KG1 (cell line): ENCODE measurements at regions not wholly inside any gene's neighbourhood (a gene's known extent, or its start where the extent isn't known, plus 50 kb on each side); places are given as distances from the start of the nearest gene placed in this dataset.

Experiments used
- DNase-seq: peaks from one replicate; lab custom pipeline; 2025; lab: John Stamatoyannopoulos, UW

DNA sequence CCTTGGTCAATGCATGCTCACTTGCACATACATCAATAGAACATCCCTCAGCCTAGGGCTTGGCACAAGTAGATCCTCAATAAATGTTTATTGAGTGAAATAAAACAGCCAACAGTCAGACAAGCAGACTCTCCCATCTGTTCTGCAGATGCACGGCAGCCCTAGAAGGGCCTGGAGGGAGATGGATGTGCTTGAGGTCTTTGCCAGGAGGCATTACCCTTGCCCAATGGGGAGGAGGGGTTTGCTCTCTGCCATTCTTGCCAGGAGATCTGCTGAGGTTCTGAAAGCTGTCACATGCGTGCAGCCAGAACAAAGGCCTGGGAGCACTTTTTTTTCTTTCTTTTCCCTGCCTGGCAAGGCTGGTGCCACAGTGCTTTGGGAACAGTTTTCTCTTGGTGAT, 349.3 kb upstream of the THRB start:
- DNase-seq = no peak

DNA sequence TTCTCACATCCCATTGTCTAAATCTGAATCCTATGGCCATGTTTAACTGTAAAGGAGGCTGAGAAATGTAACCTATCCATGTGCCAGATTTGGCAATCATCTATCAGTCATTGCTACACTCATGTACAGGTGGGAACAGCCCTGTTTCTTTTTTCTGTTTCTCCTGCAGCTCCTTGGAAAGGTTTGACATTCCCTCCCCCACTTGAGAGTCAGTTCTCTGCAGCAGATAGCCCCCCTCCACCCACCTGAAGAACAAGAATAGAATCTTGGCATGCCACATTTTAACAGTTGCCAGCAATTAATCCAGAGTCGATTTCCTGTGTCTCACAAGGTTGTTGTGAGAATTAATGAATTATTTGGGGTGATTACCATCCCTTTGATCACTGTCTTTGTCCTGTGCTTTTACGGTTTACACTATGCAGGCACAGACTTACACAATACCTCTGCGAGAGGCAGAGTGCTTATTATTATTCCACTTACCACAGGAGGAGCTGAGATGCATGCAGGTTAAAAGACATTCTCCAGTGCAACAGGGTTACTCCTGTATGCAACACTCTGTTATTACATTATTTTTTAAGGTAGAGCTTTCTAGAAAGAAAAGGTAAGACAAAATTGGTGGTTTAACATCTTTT, 351.0 kb upstream of the THRB start:
- no peak for DNase-seq

DNA sequence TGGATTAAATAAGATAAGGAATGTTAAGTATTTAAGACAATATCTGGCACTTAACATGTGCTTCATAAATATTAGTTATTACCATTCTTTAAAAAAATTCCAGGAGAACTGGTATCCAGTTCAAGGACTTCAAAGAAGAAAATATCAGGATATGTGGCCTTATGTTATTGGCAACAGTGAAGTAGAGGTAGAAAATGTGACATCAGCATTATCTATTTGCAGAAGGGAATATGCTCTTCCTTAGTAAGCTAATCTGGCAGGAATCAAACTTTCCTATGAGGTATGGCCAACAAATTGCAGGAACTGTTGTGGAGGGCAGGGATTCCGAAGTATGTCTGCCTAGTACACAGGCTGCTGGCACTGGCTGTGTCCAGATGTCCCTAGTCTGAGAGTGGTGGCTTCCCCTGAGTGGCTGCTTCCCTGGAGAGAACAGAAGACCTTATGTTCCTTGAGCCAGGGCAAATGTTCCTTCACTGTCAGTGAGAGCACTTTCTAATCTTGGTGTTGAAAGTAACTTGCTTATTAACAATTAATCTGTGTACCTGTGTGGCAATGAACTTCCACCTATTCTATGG, 351.7 kb upstream of the THRB start:
- DNase-seq = no peak

DNA sequence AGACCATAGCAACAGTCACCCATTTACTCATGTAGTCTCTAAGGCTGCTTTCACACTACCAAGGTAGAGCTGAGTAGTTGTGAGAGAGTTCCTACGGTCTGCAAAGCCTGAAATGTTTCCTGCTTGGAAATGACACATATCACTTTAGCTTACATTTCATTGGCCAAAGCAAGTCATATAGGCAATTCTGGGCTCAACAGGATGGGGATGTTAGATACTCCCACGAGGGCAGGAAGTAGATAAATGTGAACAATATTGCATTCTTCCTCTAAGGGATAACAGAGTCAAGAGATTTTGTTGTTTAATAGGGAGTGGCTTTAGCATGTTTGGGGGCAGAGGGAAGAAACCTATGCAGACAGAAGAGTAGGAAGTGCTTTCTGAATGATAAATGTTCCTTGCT, 355.6 kb upstream of the THRB start:
- no peak for DNase-seq

DNA sequence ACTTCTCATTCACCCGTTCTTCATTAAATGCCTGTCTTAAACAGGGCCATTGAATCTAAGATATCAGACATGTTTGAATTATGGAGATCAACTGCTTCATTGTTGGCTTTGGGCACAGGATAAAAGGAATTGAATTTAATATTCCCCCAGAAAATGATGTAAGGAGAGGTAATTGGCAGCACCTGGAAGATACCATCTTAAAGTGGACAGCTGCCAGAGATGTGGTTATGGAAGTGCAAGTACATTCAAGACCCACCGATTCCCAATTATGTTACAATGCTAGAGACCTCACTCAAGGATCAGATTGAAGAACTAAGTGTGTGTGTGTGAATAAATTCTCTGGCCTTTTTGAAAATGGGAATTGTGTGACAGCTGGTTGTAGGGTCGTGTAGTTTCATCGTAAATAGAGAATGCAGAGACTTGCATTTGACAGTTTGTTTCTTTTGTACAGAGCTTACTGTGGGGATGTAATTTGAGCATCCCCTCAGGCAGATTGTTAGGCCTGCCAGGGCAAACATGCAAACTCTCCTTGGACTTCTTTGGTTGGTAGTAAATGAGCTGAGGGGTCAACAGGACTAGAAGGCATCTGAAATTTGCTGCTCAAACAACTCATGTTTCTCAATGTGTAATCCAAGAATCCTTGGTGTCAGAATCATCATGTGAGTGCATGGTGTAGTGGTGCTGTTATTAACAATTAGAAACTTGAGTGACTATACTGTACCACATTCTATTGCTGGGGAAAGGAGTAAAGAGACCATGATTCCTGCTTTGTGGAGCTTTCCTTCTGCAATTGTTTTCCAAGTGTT, 359.2 kb upstream of the THRB start:
- no peak for DNase-seq

DNA sequence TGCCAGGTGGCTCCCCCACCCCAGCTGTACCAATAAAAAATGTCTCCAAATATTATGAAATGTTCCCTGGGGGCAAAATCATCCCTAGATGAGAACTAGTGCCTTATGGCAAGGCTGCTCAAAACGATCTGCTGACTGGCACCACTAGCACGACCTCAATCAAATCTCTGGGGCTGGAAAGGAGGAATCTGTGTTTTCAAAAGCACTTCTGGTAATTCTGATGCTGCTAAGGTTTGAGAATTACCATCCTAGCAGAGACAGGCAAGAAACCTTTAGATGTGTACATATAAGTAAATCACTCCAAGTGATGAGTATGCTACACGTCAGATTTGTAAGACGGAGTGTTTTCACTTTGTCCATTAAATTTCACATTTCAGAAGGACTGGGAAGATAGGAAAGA, 360.1 kb upstream of the THRB start:
- DNase-seq = no peak

DNA sequence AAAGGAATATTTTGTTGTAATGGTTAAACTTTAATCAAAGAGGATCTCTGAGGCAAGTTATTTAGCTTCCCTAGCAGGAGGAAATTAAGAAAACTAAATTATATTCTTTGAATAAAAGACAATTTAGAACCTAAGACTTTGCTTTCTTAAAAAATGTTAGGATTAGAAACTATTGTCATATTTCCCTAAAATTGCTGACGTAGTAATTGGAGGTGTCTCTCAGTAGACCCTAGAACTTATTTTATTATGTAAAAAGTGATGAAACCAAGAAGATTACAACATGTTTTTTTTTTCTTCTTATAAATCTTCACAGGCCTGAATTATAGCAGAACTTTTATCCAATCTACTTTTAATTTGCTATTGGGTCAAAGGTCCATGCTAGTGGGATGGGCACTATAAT, 363.3 kb upstream of the THRB start:
- no peak for DNase-seq

DNA sequence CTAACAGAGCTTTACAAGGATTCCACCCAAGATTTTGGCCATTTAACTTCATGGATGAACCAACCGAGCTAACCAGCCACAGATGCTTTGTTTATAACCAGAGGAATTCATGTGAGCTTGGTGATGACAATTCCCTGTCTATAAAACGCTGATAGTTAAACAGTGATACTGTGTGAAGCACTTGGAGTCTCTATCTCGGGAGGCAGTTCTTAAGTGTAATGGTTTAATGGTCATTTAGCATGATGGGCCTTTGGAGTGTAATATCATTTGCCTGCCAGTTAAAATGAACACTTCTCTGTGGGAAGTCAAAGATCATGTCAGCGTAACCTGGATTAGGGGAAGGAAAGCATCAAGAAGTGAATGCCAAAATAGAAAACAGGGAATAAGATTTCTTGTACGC, 368.6 kb upstream of the THRB start:
- no peak for DNase-seq

DNA sequence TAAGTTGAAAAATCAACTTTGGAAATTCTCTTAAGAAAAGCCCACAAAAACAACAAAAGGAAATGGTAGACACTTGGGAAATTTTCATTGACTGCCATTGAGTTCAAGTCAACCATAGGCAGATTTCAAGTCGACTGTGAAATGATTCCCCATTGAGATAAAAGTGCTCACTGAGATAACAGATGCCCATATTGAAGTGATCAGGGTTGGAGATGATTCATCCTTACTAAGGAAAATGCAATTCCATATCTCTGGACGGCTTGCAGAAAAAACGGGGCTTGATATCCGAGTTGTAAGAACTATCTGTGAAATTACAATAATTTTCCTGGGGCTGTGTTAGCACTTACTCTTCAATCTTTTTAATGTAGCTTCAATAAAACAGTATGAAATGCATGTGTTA, 373.1 kb upstream of the THRB start:
- DNase-seq = no peak

DNA sequence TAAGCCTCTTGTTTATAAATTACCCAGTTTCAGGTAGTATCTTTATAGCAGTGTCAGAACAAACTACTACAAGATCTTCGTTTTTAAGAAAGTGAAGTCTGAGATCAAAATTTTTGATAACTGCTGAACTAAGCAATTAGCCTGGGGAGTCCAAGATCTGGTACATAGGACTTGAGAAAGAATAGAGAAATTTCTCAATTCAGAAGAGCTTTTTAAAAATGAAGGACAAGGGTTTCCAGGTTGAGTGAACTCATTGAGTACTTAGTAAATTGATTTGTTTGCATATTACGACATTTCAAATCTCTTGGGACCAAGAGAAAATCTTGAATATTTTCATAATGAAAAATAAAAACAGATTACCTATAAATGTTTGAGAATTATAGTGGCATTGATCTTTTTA, 386.6 kb upstream of the THRB start:
- DNase-seq = no peak

DNA sequence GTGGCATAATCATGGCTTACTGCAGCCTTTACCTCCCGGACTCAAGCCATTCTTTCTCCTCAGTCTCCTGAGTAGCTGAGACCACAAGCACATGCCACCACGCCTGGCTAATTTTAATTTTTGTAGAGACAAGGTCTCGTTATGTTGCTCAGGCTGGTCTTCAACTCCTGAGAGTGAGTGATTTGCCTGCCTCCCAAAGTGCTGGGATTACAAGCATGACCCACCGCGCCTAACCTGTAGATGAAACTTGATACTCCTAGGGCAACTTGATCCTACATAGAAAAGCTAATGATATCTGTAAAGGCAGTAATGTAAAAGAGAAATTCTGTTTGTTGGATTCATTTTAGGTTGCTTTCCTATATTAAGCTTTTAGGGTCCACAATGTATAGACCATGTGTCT, 391.9 kb upstream of the THRB start:
- no peak for DNase-seq

DNA sequence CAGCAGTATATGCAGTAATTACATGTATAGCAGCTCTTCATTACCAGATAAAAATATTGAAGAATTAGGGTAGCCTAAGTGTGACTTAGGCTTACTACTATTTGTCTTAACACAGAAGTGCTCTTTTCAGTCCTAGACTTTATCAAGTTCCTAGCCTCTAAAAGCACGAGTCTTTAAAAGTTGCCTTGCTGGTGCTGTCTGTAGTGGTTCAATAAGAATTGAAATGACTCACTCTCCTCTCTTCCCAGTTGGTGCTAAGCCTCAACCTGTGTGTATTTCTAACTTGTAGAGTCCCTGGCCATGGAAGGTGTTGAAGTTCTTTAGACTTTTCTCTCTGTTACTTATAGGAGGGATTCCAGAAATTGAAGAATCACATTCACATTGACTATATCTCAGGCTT, 395.4 kb upstream of the THRB start:
- no peak for DNase-seq

DNA sequence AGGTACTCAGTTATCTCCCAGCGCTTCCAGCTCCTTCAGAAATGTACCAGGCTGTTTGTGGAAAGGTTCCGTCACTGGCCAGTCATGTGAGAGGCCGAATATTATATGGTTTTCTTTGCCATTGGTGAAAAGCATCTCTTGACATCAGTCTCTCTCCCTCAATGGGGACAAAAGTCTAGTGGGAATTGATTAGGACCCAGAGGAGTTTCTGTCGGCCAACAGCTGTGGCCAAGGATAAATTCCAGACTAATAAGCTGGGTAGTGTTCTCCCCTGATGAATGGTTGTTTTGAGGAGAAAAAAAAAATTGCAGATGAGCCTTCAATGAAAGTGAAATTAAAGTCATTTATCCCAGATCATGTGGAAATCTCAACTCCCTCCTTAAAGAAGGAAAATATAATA, 404.7 kb upstream of the THRB start:
- no peak for DNase-seq

DNA sequence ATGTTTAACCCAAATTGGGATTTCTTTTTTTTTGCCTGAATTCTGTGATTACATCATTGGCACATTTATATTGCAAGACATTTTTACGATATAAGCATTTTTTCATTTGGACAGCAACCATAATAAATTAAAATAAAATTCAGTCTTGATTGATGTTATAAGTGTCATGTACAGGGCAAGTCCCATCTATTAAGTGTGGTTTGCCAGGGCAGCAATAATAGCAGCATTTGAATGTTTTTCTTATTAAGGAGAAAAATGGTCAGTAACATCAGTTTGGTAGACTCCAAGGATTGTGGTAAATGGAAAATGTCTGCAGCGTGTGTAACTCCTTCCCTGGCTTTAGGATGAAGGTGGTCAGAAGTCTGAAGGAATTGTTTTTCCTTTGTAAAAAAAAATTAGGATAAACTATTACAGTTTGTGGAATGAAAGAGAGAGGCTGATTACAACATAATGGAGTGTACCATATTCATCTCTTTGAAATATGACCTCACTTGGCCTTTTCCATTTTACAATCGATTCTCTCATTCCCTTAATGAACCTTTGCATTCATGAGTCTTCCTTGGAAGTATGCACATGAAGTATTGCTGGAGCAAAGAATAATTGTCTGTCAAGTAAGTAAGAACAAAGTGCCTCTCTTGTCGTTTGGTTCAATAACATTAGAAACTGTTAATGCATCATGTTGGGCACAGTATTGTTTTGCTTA, 405.4 kb upstream of the THRB start:
- DNase-seq = no peak

DNA sequence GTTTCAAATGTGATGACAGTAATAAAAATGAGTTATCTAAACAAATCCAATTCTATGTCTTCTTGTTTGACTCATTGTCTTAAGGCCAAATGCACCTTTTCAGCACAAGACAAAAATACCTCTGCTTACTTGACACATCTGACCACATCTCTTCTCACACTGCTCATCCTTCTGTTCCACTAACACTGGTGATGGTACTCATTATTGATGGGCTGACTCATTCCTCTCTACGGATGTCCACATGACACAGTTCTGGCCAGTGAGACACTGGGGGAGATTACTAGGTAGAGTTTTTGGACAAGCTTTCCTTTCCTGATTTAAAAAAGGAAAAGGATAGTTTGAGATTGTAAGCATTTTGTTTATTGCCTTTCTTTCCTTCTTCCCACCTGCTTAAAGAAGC, 410.6 kb upstream of the THRB start:
- no peak for DNase-seq

DNA sequence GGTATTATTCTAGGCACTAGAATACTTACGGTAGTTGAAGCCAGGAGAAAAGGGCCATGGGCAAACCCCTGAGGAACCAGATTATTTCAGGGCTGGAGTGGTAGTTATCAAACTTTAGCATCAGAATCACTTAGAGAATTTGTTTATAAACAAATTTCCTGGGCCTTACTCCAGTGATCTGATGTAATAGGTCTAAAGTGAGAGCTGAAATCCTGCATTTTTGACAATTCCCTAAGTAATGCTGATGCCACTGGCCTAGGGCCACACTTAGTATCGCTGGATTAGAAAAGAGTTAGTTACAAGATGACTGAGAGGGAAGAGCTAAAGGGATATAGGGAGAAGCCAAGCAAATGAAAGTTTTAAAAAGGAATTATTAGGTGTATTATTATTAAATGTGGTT, 412.5 kb upstream of the THRB start:
- DNase-seq = no peak

DNA sequence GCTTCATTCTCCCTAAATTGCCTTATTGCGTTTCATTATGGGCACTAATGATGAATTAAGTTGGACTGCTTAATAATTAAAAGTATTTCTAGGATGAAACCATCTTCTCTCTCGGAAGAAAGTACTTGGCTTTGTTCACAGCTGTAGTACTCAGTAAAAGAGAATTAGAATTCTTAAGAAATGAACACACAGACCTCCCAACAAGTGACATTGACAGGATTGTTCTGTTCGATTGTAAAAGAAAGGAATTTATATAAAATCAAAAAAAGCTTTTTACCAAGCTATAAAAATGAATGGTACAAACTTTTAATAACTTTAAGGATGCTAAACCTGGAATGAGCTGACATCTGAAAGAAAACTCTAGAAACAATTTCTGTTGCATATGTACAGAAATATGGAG, 416.4 kb upstream of the THRB start:
- DNase-seq = no peak

DNA sequence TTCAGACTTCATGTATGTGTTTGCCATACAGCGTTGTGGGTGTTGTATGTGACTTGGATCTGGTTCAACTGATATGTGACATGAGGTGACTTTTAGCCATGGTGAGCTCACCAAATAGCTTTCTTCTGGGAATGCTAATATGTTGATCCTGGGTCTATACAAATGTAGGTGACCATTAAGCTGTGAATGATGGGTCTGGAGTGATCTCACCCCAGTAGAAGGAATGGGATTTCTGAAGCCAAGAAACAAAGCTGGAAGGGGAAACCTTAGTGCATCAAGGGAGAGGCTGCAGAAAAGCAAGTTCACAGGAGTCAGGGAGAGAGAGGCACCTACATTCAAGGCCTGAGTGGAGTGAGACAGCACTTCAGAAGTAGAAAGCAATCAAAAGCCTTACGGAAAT, 421.0 kb upstream of the THRB start:
- DNase-seq = no peak

DNA sequence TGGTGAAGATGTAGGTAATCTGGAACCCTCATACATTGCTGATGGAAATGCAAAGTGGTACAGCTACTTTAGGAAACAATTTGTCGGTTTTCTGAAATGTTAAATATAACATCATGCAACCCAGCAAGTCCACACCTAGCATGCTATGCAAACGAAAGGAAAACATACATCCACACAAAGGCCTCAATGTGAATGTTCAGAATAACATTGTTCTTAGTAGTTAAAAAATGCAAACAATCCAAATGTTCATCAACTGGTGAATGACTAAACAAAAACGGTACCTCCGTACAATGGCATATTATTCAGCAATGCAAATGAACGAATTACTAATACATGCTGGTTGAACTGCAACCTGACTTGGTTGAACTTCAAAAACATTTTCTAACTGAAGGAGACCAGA, 423.3 kb upstream of the THRB start:
- DNase-seq = no peak

DNA sequence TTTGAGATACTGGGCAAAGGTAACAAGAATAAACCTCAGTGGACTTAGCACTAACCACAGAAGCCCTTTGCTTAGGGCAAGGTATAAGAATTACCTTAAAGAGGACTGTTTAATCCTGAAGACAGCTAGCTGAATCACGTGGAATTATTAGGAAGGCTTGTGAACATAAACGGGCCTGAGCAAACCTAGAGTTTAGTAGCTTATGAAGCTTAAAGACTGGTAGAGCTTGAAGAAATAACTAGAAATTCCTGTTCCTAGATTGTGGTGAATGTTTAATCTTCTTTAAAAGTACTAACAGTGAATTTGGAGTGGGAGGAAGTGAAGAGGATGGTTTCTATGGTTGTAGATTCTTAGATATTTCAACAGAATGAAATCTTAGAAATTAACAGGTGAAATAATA, 428.9 kb upstream of the THRB start:
- DNase-seq = no peak

DNA sequence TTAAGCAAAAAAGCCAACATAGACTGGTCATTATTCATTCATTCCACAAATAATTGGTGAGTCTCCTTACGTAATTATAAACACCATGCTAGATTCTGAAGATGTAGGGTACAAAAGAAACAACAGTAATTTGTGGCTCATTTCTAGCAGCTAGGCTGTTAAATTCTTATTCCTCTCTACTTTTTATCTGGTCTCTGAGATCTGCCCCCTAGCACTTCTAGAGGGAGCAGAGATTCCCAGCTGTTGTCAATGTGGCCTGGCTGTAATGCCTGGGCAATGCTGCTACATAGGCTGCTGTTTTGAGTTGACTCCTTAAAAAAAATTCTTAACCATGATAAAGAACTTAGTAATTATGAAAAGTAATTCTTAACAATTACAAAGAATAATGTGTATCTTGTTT, 434.9 kb upstream of the THRB start:
- no peak for DNase-seq

DNA sequence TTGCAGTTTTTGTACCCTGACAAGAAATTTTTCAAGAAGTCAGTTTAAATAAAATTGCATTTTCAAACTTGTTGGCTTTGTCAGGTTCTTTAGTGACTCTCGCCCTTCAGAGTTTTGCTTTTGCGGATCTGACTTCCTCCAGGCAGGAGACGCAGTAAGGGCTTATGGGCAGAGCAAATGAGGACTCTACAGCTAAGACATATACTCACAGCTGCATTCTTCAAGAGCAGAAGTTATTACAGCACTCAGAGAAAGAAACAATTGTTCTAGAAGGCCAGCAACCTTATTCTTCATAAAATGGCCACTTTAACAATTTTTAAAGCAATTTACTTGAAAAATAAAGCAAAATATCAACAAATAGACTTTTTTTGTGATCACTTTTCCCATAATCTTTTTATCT, 438.8 kb upstream of the THRB start:
- DNase-seq = no peak

DNA sequence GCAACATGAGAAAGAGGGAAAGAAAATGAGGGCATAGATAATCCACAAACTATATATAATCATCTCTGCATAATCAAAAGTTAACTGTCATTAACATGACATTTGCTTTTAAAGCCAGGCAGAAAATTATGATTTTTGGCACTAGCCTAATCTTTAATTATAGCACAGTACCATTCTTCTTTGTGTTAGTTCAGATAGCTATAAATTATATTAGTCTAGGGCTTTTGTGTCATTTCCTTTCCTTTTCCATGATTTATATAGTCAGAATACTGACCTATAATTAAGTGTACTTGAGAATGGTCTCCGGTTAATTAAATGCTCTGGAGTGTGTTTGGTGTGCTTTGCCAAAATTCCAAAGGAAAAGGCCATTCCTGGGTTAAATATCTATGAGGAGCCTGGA, 441.9 kb upstream of the THRB start:
- DNase-seq = no peak
